SK-N-SH treated with all-trans-retinoic acid at 6 μM for 48 hours (cell line): ENCODE measurements at regions not wholly inside any gene's neighbourhood (a gene's known extent, or its start where the extent isn't known, plus 50 kb on each side); places are given as distances from the start of the nearest gene placed in this dataset.

Experiments
- ATAC-seq: fragments of 200-7000 bp; cut with Tn5 transposase; 3 replicates; pipeline ENCODE4 v1.9.1; 2020; ENCODE audit warnings: mild to moderate bottlenecking, moderate library complexity
- ARNTL ChIP-seq: fragments of 450-650 bp; formaldehyde crosslinking; IDR thresholded peaks from 2 replicates; pipeline ENCODE4 v1.5.0; 2020; ENCODE audit warnings: low read depth, mild to moderate bottlenecking, moderate library complexity, borderline replicate concordance
- BACH2 ChIP-seq: fragments of 250-450 bp; sonication (Bioruptor Pico); IDR thresholded peaks from 2 replicates; pipeline ENCODE4 v1.9.0; 2021; ENCODE audit warnings: mild to moderate bottlenecking, borderline replicate concordance
- CSDC2 ChIP-seq: fragments of 250-450 bp; sonication (Bioruptor Pico); IDR thresholded peaks from 2 replicates; pipeline ENCODE4 v1.5.0; 2020; ENCODE audit warnings: mild to moderate bottlenecking, moderate library complexity
- ESRRG ChIP-seq: fragments of 250-450 bp; sonication (Bioruptor Pico); IDR thresholded peaks from 2 replicates; pipeline ENCODE4 v1.6.1; 2021; ENCODE audit warnings: mild to moderate bottlenecking
- ISL1 ChIP-seq: fragments of 250-450 bp; sonication (Bioruptor Pico); IDR thresholded peaks from 2 replicates; pipeline ENCODE4 v2.1.2; 2022; ENCODE audit warnings: mild to moderate bottlenecking, moderate library complexity
- OSR1 ChIP-seq: fragments of 250-450 bp; sonication (Bioruptor Pico); IDR thresholded peaks from 2 replicates; pipeline ENCODE4 v1.8.0; 2022; ENCODE audit warnings: moderate library complexity, mild to moderate bottlenecking, inconsistent platforms
- PATZ1 ChIP-seq: fragments of 250-450 bp; sonication (Bioruptor Pico); IDR thresholded peaks from 2 replicates; pipeline ENCODE4 v1.8.0; 2020; ENCODE audit warnings: mild to moderate bottlenecking, moderate library complexity, borderline replicate concordance
- POU6F1 ChIP-seq: fragments of 250-450 bp; sonication (Bioruptor Pico); IDR thresholded peaks from 2 replicates; pipeline ENCODE4 v1.8.0; 2021; ENCODE audit warnings: low read depth, mild to moderate bottlenecking, moderate library complexity, borderline replicate concordance
- PPARA ChIP-seq: fragments of 250-450 bp; sonication (Bioruptor Pico); IDR thresholded peaks from 2 replicates; pipeline ENCODE4 v1.5.0; 2020; ENCODE audit warnings: mild to moderate bottlenecking, borderline replicate concordance
- SNAI2 ChIP-seq: fragments of 250-450 bp; sonication (Bioruptor Pico); IDR thresholded peaks from 2 replicates; pipeline ENCODE4 v1.5.0; 2020; ENCODE audit warnings: mild to moderate bottlenecking, moderate library complexity
- TCF4 ChIP-seq: fragments of 250-450 bp; sonication (Bioruptor Pico); IDR thresholded peaks from 2 replicates; pipeline ENCODE4 v1.8.0; 2021; ENCODE audit warnings: mild to moderate bottlenecking, moderate library complexity, borderline replicate concordance
- TOX ChIP-seq: fragments of 250-450 bp; sonication (Bioruptor Pico); IDR thresholded peaks from 2 replicates; pipeline ENCODE4 v1.8.0; 2021; ENCODE audit warnings: mild to moderate bottlenecking, moderate library complexity, borderline replicate concordance
- TSHZ2 ChIP-seq: fragments of 250-450 bp; sonication (Bioruptor Pico); IDR thresholded peaks from 2 replicates; pipeline ENCODE4 v1.5.0; 2020; ENCODE audit warnings: mild to moderate bottlenecking, moderate library complexity
- ZC3H10 ChIP-seq: fragments of 250-450 bp; sonication (Bioruptor Pico); IDR thresholded peaks from 2 replicates; pipeline ENCODE4 v1.5.1; 2021; ENCODE audit warnings: mild to moderate bottlenecking, moderate library complexity
- ZFP3 ChIP-seq: fragments of 250-450 bp; sonication (Bioruptor Pico); IDR thresholded peaks from 2 replicates; pipeline ENCODE4 v1.5.0; 2020; ENCODE audit warnings: mild to moderate bottlenecking, moderate library complexity
- ZFP30 ChIP-seq: fragments of 450-650 bp; formaldehyde crosslinking; IDR thresholded peaks from 2 replicates; pipeline ENCODE4 v1.5.0; 2022; ENCODE audit warnings: mild to moderate bottlenecking, moderate library complexity
- ZNF70 ChIP-seq: fragments of 450-650 bp; formaldehyde crosslinking; IDR thresholded peaks from 2 replicates; pipeline ENCODE4 v1.5.0; 2020; ENCODE audit warnings: mild to moderate bottlenecking, moderate library complexity
- ZNF8 ChIP-seq: fragments of 450-650 bp; formaldehyde crosslinking; IDR thresholded peaks from 2 replicates; pipeline ENCODE4 v1.5.0; 2020; ENCODE audit warnings: mild to moderate bottlenecking, moderate library complexity
- TF ChIP-seq, protein P1 (sequence below): fragments of 250-450 bp; sonication (Bioruptor Pico); IDR thresholded peaks from 2 replicates; pipeline ENCODE4 v1.5.1; 2020; ENCODE audit warnings: low read depth, mild to moderate bottlenecking, moderate library complexity

DNA sequence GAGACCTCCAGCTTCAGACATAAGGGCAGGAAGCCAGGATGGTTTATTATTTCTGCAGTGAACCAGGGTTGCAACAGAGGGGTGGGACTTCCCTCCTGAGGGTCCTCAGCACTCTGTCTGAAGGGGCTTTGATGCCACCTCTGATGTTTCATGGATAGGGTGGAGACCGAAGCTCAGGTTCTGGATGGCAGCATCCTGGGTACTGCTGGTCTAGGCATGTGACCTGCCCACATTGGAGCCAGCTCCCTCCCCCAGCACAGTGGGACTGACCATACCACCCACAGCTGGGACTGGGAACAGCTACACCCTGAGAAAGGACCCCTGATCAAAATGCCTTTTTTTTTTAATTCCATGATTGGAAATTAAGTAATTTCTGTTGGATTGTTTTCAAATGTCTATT lies 355.2 kb downstream of the ZNF516 start:
- TF ChIP-seq PATZ1 (CRISPR knock-in tag) (no peak), POU6F1 (CRISPR knock-in tag) (no peak), ARNTL (CRISPR knock-in tag) (no peak), ZC3H10 (no peak), TCF4 (CRISPR knock-in tag) (no peak), ESRRG (no peak)
- TF ChIP-seq, protein P1, sequence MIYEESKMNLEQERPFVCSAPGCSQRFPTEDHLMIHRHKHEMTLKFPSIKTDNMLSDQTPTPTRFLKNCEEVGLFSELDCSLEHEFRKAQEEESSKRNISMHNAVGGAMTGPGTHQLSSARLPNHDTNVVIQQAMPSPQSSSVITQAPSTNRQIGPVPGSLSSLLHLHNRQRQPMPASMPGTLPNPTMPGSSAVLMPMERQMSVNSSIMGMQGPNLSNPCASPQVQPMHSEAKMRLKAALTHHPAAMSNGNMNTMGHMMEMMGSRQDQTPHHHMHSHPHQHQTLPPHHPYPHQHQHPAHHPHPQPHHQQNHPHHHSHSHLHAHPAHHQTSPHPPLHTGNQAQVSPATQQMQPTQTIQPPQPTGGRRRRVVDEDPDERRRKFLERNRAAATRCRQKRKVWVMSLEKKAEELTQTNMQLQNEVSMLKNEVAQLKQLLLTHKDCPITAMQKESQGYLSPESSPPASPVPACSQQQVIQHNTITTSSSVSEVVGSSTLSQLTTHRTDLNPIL (CRISPR knock-in tag) = no peak
- ATAC-seq = no peak

DNA sequence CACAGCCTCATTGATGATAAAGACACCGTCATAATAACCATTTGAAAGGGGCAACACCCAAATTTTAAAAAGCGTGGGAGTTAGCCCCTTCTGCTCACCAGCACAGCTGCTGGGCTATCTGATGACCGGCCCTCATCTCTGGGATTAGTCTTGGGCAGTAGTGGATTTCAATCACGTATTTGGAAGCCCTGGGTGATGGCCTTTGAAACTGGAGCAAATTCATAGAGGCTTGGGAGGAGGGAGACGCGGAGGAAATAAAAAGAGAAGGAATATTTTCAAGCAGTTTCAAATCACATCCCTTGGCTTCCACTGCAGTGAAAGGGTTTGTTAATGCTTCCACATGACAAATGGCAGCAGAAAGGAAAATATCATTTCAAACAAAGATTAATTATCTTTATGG lies 357.8 kb downstream of the ZNF516 start:
- TF ChIP-seq ISL1 (CRISPR knock-in tag) = no peak
- no peak for ATAC-seq

DNA sequence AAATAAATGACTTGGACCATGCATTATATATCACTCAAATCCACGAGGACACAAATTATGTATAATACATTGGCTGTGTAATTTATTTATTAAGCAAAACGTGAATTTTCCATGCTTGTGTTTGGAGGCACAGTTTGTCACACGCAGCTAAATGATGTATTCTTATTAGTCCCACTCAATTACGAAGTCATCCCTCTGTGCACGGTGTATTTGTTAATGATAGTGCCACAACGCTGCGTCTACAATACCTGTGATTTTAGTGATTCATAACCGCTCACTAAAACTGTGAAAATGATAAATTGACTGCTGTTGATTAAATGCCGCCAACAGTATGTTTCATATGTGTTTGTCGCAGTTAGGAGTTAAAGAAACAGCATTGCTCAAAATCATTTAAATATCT lies 358.3 kb downstream of the ZNF516 start:
- no peak for ATAC-seq

GRCh38 chr18:76134628-76135027 lies 360.4 kb downstream of the ZNF516 start:
- ATAC-seq = no peak
- TF ChIP-seq ZFP3 (CRISPR knock-in tag) (no peak), ZNF8 (CRISPR knock-in tag) (no peak), POU6F1 (CRISPR knock-in tag) (no peak), BACH2 (no peak), ZNF70 (no peak), OSR1 (CRISPR knock-in tag) (no peak), ISL1 (CRISPR knock-in tag) (no peak), ZC3H10 (no peak), TOX (no peak), TSHZ2 (no peak), ARNTL (CRISPR knock-in tag) (no peak), ZFP30 (CRISPR knock-in tag) (no peak), CSDC2 (CRISPR knock-in tag) (no peak)
- TF ChIP-seq, protein P1 (CRISPR knock-in tag) = no peak

More for the DNA sequence above, 358.3 kb downstream of the ZNF516 start:
- no peak for TF ChIP-seq TOX
- no peak for TF ChIP-seq TCF4 (CRISPR knock-in tag)
- TF ChIP-seq, protein P1 (CRISPR knock-in tag) = no peak
- TF ChIP-seq ZFP30 (CRISPR knock-in tag) = no peak
- no peak for TF ChIP-seq SNAI2 (CRISPR knock-in tag)
- TF ChIP-seq PPARA (CRISPR knock-in tag) = no peak
- no peak for TF ChIP-seq BACH2
- no peak for TF ChIP-seq ZNF8 (CRISPR knock-in tag)
- TF ChIP-seq POU6F1 (CRISPR knock-in tag) = no peak
